GM23338 (cell line): ENCODE measurements at regions not wholly inside any gene's neighbourhood (a gene's known extent, or its start where the extent isn't known, plus 50 kb on each side); places are given as distances from the start of the nearest gene placed in this dataset. TPM values are rescaled to one million over a fixed set of nuclear protein-coding genes. Genes with fewer than 3 reads are reported as not detected.

Source experiments
- ATAC-seq: fragments of 200-7000 bp; cut with Tn5 transposase; 3 replicates; pipeline ENCODE4 v1.9.1; 2020
- DNase-seq: peaks from one replicate; pipeline ENCODE4 v3.0.0-alpha.2; 2015; ENCODE audit warnings: low spot score
- H2AFZ ChIP-seq: fragments of 200-600 bp; sonication (generic); 2 replicates; pipeline ENCODE4 v1.8.0; 2016; ENCODE audit warnings: antibody characterized with exemption, mild to moderate bottlenecking, moderate library complexity
- H3F3A ChIP-seq: fragments of 200-600 bp; sonication (generic); replicated peaks from 2 replicates; pipeline ENCODE4 v1.8.0; 2017; ENCODE audit warnings: antibody characterized with exemption, mixed run types, low read depth
- H3K27ac ChIP-seq: fragments of 200-600 bp; sonication (generic); 2 replicates; pipeline ENCODE4 v1.6.1; 2016; ENCODE audit warnings: low read depth
- H3K27me3 ChIP-seq: fragments of 200-600 bp; sonication (generic); 2 replicates; pipeline ENCODE4 v1.8.0; 2016; ENCODE audit warnings: mild to moderate bottlenecking, mixed run types, moderate library complexity; ENCODE audit not compliant: insufficient read depth
- H3K36me3 ChIP-seq: fragments of 200-600 bp; sonication (generic); 2 replicates; pipeline ENCODE4 v1.8.0; 2016; ENCODE audit warnings: mild to moderate bottlenecking; ENCODE audit not compliant: insufficient read depth
- H3K4me1 ChIP-seq: fragments of 200-600 bp; sonication (generic); 2 replicates; pipeline ENCODE4 v1.8.0; 2016; ENCODE audit warnings: mild to moderate bottlenecking, moderate library complexity; ENCODE audit not compliant: insufficient read depth
- H3K4me2 ChIP-seq: fragments of 200-600 bp; sonication (generic); 2 replicates; pipeline ENCODE4 v1.7.1; 2017; ENCODE audit warnings: mixed run types
- H3K4me3 ChIP-seq: fragments of 200-600 bp; sonication (generic); 2 replicates; pipeline ENCODE4 v1.6.1; 2016; ENCODE audit warnings: mixed run types
- H3K79me2 ChIP-seq: fragments of 200-600 bp; sonication (generic); replicated peaks from 2 replicates; pipeline ENCODE4 v1.8.0; 2017; ENCODE audit warnings: mild to moderate bottlenecking; ENCODE audit not compliant: insufficient read depth
- H3K9me2 ChIP-seq: fragments of 200-600 bp; sonication (generic); 2 replicates; pipeline ENCODE4 v1.8.0; 2017; ENCODE audit not compliant: insufficient read depth
- H4K20me1 ChIP-seq: fragments of 200-600 bp; sonication (generic); replicated peaks from 2 replicates; pipeline ENCODE4 v1.8.0; 2017; ENCODE audit warnings: mild to moderate bottlenecking; ENCODE audit not compliant: insufficient read depth
- H3K27ac Mint-ChIP-seq: 2 replicates; pipeline ENCODE4 v1.8.0; 2020; ENCODE audit warnings: inconsistent platforms, mild to moderate bottlenecking, moderate library complexity, mixed read lengths
- H3K27me3 Mint-ChIP-seq: 3 replicates; pipeline ENCODE4 v1.8.0; 2022; ENCODE audit warnings: low read depth, mild to moderate bottlenecking, moderate library complexity, mixed read lengths, inconsistent platforms; ENCODE audit not compliant: insufficient read depth, poor library complexity
- H3K36me3 Mint-ChIP-seq: 3 replicates; pipeline ENCODE4 v1.8.0; 2021; ENCODE audit warnings: low read depth, mild to moderate bottlenecking, inconsistent platforms, moderate library complexity, mixed read lengths
- H3K4me1 Mint-ChIP-seq: 3 replicates; pipeline ENCODE4 v1.8.0; 2020; ENCODE audit warnings: mild to moderate bottlenecking, inconsistent platforms, mixed read lengths
- H3K4me3 Mint-ChIP-seq: 3 replicates; pipeline ENCODE4 v1.8.0; 2021; ENCODE audit warnings: moderate library complexity, mild to moderate bottlenecking, inconsistent platforms, mixed read lengths
- H3K9me3 Mint-ChIP-seq: 3 replicates; pipeline ENCODE4 v1.8.0; 2020; ENCODE audit warnings: moderate library complexity, mild to moderate bottlenecking, inconsistent platforms, mixed read lengths
- CREB1 ChIP-seq: fragments of 250-450 bp; sonication (Bioruptor Pico); IDR thresholded peaks from 2 replicates; pipeline ENCODE4 v1.5.0; 2020; ENCODE audit warnings: low read depth, mild to moderate bottlenecking, moderate library complexity
- EZH2phosphoT487 ChIP-seq: fragments of 200-600 bp; sonication (generic); IDR thresholded peaks from one replicate; pipeline ENCODE4 v1.8.1; 2018; ENCODE audit warnings: antibody characterized with exemption; ENCODE audit not compliant: unreplicated experiment
- JUNB ChIP-seq: IDR thresholded peaks from one replicate; pipeline ENCODE4 v1.6.1; 2016; ENCODE audit warnings: antibody characterized with exemption; ENCODE audit not compliant: unreplicated experiment
- STAT1 ChIP-seq: IDR thresholded peaks from one replicate; pipeline ENCODE4 v1.6.1; 2016; ENCODE audit warnings: antibody characterized with exemption; ENCODE audit not compliant: unreplicated experiment
- ZNF114 ChIP-seq: fragments of 250-450 bp; sonication (Bioruptor Pico); IDR thresholded peaks from 2 replicates; pipeline ENCODE4 v1.5.0; 2020; ENCODE audit warnings: mild to moderate bottlenecking, moderate library complexity
- small RNA-seq: library from RNA; depleted of rRNA; stranded (forward); fragments of <200 nt; gene quantifications from one replicate; pipeline ENCODE3, GENCODE V24; 2014; ENCODE audit warnings: low replicate concordance
- TF ChIP-seq, protein P1 (sequence below): fragments of 250-450 bp; sonication (Bioruptor Pico); IDR thresholded peaks from 2 replicates; pipeline ENCODE4 v1.5.0; 2020; ENCODE audit warnings: mild to moderate bottlenecking, moderate library complexity
- TF ChIP-seq, protein P2 (sequence below): IDR thresholded peaks from 2 replicates; pipeline ENCODE4 v1.6.1; 2016; ENCODE audit warnings: antibody characterized with exemption

DNA sequence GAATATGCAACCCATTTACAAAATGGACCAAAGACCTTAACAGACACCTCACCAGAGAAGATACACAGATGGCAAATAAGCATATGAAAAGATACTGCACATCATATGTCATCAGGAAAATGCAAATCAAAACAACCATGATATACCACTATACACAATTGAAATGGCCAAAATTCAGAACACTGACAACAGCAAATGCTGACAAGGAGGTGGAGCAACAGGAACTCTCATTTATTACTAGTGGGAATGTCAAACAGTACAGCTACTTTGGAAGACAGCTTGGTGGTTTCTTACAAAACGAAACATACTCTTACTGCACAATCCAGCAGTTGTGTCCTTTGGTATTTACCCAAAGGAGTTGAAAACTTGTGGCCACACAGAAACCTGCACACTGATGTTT lies 50.0 kb upstream of the PCGF5 start:
- Histone ChIP-seq H4K20me1 (no peaks in the 10 kb centered on the region; the same call in 1 of the 2 replicates), H3K9me2 (no peaks in the 10 kb centered on the region), H3K4me1 (no peaks in the 10 kb centered on the region), H3K4me2 (no peak overlapping the region), H3F3A (no peaks in the 10 kb centered on the region), H3K79me2 (no peaks in the 10 kb centered on the region), H2AFZ (no peak overlapping the region), H3K36me3 (no peaks in the 10 kb centered on the region), H3K4me3 (no peak overlapping the region), H3K27ac (no peak overlapping the region), H3K27me3 (peaks cover 35% of the 10 kb centered on the region)
- DNase-seq (no peak), ATAC-seq (no peak)
- peaks cover 15% of the 10 kb centered on the region for H3K27me3 Mint-ChIP-seq
- H3K27ac Mint-ChIP-seq = no peak overlapping the region
- no peak overlapping the region for H3K4me3 Mint-ChIP-seq
- H3K4me1 Mint-ChIP-seq = no peaks in the 10 kb centered on the region
- TF ChIP-seq, protein P1, sequence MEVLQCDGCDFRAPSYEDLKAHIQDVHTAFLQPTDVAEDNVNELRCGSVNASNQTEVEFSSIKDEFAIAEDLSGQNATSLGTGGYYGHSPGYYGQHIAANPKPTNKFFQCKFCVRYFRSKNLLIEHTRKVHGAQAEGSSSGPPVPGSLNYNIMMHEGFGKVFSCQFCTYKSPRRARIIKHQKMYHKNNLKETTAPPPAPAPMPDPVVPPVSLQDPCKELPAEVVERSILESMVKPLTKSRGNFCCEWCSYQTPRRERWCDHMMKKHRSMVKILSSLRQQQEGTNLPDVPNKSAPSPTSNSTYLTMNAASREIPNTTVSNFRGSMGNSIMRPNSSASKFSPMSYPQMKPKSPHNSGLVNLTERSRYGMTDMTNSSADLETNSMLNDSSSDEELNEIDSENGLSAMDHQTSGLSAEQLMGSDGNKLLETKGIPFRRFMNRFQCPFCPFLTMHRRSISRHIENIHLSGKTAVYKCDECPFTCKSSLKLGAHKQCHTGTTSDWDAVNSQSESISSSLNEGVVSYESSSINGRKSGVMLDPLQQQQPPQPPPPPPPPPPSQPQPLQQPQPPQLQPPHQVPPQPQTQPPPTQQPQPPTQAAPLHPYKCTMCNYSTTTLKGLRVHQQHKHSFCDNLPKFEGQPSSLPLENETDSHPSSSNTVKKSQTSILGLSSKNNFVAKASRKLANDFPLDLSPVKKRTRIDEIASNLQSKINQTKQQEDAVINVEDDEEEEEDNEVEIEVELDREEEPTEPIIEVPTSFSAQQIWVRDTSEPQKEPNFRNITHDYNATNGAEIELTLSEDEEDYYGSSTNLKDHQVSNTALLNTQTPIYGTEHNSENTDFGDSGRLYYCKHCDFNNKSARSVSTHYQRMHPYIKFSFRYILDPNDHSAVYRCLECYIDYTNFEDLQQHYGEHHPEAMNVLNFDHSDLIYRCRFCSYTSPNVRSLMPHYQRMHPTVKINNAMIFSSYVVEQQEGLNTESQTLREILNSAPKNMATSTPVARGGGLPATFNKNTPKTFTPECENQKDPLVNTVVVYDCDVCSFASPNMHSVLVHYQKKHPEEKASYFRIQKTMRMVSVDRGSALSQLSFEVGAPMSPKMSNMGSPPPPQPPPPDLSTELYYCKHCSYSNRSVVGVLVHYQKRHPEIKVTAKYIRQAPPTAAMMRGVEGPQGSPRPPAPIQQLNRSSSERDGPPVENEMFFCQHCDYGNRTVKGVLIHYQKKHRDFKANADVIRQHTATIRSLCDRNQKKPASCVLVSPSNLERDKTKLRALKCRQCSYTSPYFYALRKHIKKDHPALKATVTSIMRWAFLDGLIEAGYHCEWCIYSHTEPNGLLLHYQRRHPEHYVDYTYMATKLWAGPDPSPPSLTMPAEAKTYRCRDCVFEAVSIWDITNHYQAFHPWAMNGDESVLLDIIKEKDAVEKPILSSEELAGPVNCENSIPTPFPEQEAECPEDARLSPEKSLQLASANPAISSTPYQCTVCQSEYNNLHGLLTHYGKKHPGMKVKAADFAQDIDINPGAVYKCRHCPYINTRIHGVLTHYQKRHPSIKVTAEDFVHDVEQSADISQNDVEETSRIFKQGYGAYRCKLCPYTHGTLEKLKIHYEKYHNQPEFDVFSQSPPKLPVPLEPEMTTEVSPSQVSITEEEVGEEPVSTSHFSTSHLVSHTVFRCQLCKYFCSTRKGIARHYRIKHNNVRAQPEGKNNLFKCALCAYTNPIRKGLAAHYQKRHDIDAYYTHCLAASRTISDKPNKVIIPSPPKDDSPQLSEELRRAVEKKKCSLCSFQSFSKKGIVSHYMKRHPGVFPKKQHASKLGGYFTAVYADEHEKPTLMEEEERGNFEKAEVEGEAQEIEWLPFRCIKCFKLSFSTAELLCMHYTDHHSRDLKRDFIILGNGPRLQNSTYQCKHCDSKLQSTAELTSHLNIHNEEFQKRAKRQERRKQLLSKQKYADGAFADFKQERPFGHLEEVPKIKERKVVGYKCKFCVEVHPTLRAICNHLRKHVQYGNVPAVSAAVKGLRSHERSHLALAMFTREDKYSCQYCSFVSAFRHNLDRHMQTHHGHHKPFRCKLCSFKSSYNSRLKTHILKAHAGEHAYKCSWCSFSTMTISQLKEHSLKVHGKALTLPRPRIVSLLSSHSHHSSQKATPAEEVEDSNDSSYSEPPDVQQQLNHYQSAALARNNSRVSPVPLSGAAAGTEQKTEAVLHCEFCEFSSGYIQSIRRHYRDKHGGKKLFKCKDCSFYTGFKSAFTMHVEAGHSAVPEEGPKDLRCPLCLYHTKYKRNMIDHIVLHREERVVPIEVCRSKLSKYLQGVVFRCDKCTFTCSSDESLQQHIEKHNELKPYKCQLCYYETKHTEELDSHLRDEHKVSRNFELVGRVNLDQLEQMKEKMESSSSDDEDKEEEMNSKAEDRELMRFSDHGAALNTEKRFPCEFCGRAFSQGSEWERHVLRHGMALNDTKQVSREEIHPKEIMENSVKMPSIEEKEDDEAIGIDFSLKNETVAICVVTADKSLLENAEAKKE (CRISPR knock-in tag) = no peak
- TF ChIP-seq JUNB (no peak), STAT1 (no peak), EZH2phosphoT487 (no peak), CREB1 (CRISPR knock-in tag) (no peak), ZNF114 (CRISPR knock-in tag) (no peak)
- TF ChIP-seq, protein P2, sequence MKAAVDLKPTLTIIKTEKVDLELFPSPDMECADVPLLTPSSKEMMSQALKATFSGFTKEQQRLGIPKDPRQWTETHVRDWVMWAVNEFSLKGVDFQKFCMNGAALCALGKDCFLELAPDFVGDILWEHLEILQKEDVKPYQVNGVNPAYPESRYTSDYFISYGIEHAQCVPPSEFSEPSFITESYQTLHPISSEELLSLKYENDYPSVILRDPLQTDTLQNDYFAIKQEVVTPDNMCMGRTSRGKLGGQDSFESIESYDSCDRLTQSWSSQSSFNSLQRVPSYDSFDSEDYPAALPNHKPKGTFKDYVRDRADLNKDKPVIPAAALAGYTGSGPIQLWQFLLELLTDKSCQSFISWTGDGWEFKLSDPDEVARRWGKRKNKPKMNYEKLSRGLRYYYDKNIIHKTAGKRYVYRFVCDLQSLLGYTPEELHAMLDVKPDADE = no peak
- no peaks in the 10 kb centered on the region for H3K36me3 Mint-ChIP-seq
- H3K9me3 Mint-ChIP-seq = peaks cover 2% of the 10 kb centered on the region; the same call in 2 of the 3 replicates

Small RNA genes lying in the stretch of these regions (small RNA-seq; reads per million reads assigned to genes)
- gene AL365434.2 = not detected
